IPS-11a (cell line): ENCODE measurements at regions not wholly inside any gene's neighbourhood (a gene's known extent, or its start where the extent isn't known, plus 50 kb on each side); places are given as distances from the start of the nearest gene placed in this dataset.
"Not testable (repeated sequence)": the region's sequence is repeated elsewhere in the genome, so short reads cannot be mapped to it uniquely, and the experiment has no call there.

Experiments used
- H3K4me3 ChIP-seq: one replicate; pipeline ENCODE4 v1.5.1; 2013; ENCODE audit warnings: low read depth, low read length, control low read depth

DNA sequence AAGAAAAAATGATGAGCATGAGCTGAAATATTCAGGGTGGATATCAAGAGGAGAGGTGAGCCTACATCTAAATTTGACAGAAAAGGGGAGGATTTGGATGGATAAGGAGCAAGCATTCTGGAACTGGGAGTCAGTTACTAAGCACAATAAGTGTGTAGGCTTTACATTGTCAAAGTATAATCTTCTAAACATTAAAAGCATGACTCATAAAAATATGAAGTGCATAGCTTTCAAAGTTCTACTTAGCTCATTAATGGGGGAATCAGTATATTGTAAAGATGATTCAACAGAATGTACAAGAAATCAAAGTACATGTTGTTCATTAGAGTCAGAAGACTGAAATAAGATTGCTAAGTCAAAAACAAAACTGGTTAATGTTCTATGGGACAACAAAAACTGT is 248.0 kb upstream of the GAS1 start:
- H3K4me3 ChIP-seq: no peak overlapping the region

DNA sequence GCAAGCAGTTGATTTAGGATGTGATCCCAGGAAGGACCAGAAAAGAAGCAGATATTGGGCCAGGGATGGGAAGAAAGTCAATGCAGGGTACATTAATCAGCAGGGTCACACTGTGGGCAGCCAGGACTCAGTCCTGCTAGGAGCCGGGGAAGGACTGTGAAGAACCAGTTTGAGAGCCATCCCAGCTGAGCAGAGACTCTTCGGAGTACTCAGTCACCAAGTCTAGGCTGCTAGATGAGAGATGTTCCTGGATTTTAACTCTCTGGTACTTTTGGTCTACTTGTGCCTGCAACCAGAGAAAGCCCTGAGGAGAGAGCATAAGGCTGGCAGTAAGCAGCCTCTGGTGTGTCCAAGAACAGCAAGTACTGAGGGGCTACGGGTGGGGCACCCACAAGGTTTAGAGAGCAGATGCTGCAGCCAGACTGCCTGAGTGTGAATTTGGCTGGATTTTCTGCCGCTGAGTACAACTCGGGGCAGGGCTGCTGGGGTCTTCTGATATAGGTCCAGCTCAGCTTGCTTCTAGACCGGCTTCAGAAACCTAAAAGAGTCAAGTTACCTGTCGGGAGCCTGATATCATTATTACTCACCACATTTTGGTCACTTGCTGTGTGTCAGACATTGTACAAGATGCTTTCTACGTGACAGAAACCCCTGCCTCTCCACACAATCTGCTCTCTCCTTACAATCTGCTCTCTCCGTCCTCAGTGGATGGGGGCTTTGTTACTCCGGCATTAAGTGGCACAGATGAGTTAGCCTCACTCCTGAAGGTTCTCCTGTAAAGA is 250.2 kb upstream of the GAS1 start:
- no peak overlapping the region for H3K4me3 ChIP-seq

- no peak overlapping the region for H3K4me3 ChIP-seq
These were observed 251.4 kb upstream of the GAS1 start for GRCh38 chr9:87198716-87199115.

DNA sequence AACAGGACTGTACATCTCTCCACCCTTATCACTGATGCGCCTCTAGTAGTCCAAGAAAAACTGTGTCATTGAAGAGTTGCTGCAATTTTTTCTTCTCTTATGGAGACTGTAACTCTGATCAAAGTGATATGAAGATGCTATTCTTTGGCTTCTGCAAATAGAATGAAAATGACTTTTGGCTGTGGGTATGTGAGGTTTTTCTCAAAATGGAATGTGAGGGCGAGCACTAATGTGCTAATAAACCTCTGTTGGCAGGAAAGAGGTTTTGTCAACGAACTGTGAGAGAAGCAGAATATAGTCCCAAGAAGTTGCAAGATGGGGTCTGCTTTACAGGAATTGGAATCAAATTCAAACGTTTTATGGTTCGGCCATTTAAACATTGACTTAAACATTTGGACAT is 252.0 kb upstream of the GAS1 start:
- H3K4me3 ChIP-seq: no peak overlapping the region

GRCh38 chr9:87199782-87200181 is 252.5 kb upstream of the GAS1 start:
- H3K4me3 ChIP-seq: no peak overlapping the region

GRCh38 chr9:87201351-87201751 is 254.0 kb upstream of the GAS1 start:
- no peak overlapping the region for H3K4me3 ChIP-seq

GRCh38 chr9:87206064-87206661 is 258.9 kb upstream of the GAS1 start:
- no peak overlapping the region for H3K4me3 ChIP-seq

GRCh38 chr9:87210658-87211057 is 263.4 kb upstream of the GAS1 start:
- H3K4me3 ChIP-seq: not testable (repeated sequence)

- no peak overlapping the region for H3K4me3 ChIP-seq
These were observed 264.4 kb upstream of the GAS1 start for GRCh38 chr9:87211669-87212068.

- H3K4me3 ChIP-seq: no peak overlapping the region
These were observed 265.3 kb upstream of the GAS1 start for GRCh38 chr9:87212605-87213021.

GRCh38 chr9:87213948-87214347 is 266.6 kb upstream of the GAS1 start:
- no peak overlapping the region for H3K4me3 ChIP-seq

DNA sequence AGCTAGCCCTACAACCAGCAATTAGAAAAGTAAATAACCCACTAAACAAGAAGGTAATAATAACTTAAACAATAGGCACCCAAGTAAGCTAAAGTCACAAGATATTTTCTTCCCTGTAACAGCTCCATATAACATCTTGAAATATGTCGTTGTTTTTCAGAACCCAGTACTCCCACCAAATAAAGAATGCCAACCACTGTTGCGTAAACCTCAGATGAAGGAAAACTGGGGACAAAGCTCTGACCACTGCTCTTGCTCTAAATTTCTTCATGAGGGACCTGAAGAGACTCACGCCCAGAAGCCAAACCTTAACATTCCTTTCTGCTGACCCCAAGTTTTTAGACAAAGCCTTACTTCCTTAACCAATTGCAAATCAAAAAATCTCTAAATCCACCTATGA is 267.7 kb upstream of the GAS1 start:
- H3K4me3 ChIP-seq: no peak overlapping the region

- no peak overlapping the region for H3K4me3 ChIP-seq
These were observed 268.7 kb upstream of the GAS1 start for GRCh38 chr9:87216036-87216435.

DNA sequence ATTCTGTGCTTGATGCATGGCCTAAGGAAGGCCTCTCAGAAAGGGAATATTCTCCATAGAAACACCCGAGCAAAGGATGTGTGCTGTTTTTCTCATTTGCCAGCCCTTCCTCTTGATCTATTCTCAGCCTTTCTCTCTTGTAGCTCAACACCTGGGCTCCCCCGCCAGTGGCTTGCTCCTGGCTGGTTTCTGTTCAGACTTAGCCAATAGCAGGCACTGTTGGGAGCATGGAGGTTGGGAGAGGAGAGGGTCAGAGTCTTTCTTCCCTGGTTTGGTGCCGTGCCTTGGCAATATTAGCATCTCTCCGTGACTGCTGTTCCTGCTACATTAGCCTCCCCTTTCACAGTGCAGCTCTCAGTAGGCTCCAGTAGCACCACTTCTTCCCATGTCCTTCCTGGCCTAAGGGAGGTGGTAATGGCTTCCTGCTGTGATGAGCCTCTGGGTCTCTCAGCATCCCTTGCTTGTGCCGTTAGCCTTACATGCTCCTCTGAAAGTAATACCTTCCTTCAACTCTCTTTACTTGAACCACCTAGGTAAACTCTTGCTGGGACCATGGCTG is 269.7 kb upstream of the GAS1 start:
- no peak overlapping the region for H3K4me3 ChIP-seq

DNA sequence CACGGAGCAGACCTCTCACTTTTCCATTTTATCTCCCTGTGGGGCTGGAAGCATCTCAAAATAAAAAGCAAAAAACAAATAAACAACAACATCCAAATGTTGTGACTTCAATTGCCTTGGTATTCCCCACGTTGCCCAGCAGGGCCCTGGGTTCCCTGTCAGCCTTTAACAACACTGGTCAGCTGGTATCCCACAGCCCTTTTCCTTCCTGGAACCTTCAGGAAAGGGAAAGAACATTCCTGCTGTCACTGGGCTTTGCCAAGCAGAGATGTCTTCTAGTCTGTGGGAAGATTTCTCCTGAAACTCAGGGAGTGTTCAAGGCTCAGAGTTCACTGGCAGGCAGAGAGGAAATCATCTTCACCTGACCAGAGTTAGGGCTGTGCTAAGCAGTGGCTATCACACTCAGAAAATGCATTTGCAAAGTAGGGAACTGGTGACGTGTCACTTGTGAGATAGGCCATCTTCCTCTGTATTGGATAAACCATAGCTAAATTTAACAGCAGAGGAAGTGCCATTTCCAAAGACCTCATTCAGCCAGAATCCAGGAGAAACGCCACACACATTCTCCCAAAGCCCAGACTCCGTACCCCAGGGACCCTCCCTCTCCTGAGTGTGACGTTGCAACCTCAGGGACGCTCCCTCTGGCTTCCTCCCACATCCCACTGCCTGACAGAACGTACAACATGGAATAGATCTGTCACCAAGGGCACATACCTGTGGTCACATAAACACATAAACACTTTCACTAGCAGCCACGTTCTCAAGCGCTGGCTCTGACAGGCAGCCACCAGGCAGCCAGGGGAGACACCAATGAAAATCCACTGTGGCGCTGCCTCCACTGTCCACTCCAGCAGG is 274.0 kb upstream of the DAPK1 start:
- no peak overlapping the region for H3K4me3 ChIP-seq

GRCh38 chr9:87226896-87227295 is 270.8 kb upstream of the DAPK1 start:
- no peak overlapping the region for H3K4me3 ChIP-seq

DNA sequence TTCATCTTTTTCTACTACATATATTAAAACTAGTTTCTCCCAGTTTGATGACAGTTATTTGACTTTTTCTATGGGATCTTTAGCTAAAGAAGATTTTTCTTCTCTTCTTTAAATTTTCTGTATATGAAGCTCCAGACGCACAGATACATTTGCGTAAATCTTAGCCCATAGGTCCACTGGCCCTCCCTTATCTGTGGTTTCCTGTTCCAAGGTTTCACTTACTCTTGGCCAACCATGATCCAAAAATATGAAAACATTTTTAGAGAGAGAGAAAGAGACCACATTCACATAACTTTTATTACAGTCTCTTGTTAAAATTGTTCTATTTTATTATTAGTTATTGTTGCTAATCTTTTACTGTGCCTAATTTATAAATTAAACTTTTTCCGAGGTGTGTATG is 270.2 kb upstream of the DAPK1 start:
- H3K4me3 ChIP-seq: no peak overlapping the region

- no peak overlapping the region for H3K4me3 ChIP-seq
These were observed 268.6 kb upstream of the DAPK1 start for GRCh38 chr9:87229108-87229507.

DNA sequence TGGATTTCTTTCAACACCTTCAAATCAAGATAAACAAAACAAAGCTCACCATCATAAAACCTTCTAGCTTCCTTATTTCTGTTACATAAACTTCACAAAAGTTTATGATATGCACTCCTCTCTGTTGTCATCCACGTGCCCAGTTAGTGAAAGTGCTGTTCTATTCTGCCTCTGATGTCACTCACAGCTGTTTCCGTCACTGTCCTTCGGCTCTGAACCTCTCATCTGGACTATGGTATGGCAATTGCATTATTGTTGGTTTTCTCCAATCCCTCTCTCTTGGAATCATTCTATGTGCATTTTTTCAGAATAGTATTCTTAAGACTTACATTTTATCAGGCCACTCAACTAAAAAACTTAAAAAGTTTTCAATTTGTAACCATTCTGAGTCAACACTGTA is 264.2 kb upstream of the DAPK1 start:
- no peak overlapping the region for H3K4me3 ChIP-seq

GRCh38 chr9:87233899-87234455 is 263.7 kb upstream of the DAPK1 start:
- H3K4me3 ChIP-seq: no peak overlapping the region

DNA sequence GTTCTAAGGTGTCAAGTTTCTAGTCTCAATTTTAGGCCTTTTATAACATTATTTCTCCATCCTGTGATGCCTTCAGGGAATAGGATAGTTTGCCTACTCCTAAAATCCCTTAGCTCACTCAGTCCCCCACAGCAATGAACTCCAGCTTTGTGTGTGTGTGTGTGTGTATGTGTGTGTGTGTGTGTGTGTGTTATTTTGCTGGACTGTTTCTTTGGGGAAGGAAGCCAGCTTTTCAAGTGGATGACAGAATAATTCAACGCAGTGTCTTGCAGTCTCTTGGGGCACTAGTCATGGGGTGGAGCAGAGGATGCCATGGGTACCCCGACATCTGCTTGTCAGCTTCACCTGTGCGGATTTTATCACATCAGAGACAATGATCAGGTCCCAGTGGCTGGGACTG is 262.8 kb upstream of the DAPK1 start:
- no peak overlapping the region for H3K4me3 ChIP-seq
